ENCODE measurements at regions not wholly inside any gene's neighbourhood (a gene's known extent, or its start where the extent isn't known, plus 50 kb on each side); places are given as distances from the start of the nearest gene placed in this dataset.

DNA sequence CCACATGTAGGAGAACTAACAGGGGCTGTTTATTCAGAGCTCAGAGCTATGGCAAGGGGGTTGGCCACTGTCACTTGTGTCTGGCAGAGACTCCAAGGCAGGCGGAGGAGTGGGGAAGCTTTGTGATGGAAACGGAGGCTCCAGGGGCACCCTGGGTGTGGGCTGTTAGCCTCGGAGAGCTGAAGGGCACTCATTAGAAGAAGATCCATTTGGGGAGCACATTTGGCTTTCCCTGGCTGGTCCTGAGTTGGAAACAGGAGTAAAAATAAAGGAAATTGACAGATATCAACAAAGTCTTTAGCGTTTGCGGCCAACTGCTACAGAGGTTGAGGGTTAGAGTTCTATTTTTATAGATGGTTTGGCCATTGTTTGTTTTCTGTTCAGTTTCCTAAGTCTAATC is 288.3 kb upstream of the MKI67 start:
- TF ChIP-seq POLR2A (IDR thresholded peaks at IDR 0.05) (no peak), CTCF (IDR thresholded peaks at IDR 0.05) (no peak)
- intact Hi-C loops (cut with DNase I) = no loop called here
- ATAC-seq (no peak), DNase-seq (no peak)
- WGBS, 4 donors = 70 to 79% (median 75%) methylated on average over 5 of the region's 5 CpGs
- no peaks in the 10 kb centered on the region for H3K4me1 ChIP-seq
- no peak overlapping the region for H3K27ac ChIP-seq
- H3K36me3 ChIP-seq = no peaks in the 10 kb centered on the region
- peaks cover 0 to 8% (median 0%) of the 10 kb centered on the region in 9 donors for H3K27me3 ChIP-seq
- no peaks in the 10 kb centered on the region for H3K9me3 ChIP-seq
- no peak overlapping the region for H3K4me3 ChIP-seq

DNA sequence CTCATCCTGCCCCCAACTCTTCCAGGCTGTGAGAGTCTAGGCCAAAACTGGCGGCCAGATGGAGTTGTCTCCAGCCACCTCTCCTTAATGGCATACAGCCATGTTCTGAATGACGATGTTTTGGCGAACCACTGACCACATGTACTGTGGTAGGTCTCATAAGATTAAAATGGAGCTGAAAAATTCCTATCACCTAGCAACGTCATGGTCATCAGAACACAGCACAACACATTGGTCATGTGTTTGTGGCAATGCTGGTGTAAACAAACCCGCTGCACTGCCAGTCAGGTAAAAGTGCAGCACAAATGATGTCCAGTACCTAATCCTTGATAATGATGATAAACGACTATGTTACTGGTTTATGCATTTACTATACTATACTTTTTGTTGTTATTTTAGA is 290.0 kb upstream of the MKI67 start:
- H3K9me3 ChIP-seq = no peaks in the 10 kb centered on the region
- 75 to 86% (median 81%) methylated on average over 6 of the region's 6 CpGs for WGBS, 4 donors
- no peak for DNase-seq
- intact Hi-C loops (cut with DNase I) = no loop called here
- H3K27ac ChIP-seq = no peak overlapping the region
- ATAC-seq = no peak
- no peaks in the 10 kb centered on the region for H3K4me1 ChIP-seq
- no peak overlapping the region for H3K4me3 ChIP-seq
- no peak for TF ChIP-seq POLR2A (IDR thresholded peaks at IDR 0.05)
- no peaks in the 10 kb centered on the region for H3K36me3 ChIP-seq
- H3K27me3 ChIP-seq = peaks cover 0 to 15% (median 0%) of the 10 kb centered on the region in 9 donors

DNA sequence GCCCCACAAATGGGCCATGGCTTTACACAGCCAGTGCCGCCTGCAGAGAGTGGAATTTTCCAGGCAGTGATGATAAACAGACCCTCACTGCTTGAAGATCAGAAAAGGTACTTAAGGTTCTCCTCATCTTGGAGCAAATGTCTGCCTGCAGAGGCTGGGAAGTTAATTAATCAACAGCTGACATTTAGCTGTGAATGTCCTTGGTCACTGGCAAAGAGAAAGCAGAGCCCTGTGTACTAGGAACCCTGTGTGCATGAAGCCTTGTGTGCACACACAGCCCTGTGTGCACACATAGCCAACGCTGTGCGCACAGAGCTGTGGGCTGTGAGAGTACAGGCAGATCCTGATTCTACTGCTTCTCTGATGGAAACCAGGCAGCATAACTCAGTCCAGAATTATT is 291.6 kb upstream of the MKI67 start:
- no peaks in the 10 kb centered on the region for H3K36me3 ChIP-seq
- H3K27ac ChIP-seq = no peak overlapping the region
- no peak for DNase-seq
- H3K9me3 ChIP-seq = no peaks in the 10 kb centered on the region
- intact Hi-C loops (cut with DNase I) = no loop called here
- TF ChIP-seq POLR2A (IDR thresholded peaks at IDR 0.05) = no peak
- TF ChIP-seq CTCF (IDR thresholded peaks at IDR 0.05) = no peak
- no peaks in the 10 kb centered on the region for H3K4me1 ChIP-seq
- 64 to 78% (median 75%) methylated on average over 3 of the region's 3 CpGs for WGBS, 4 donors
- ATAC-seq = no peak
- peaks cover 0 to 19% (median 0%) of the 10 kb centered on the region in 9 donors for H3K27me3 ChIP-seq
- H3K4me3 ChIP-seq = no peak overlapping the region

DNA sequence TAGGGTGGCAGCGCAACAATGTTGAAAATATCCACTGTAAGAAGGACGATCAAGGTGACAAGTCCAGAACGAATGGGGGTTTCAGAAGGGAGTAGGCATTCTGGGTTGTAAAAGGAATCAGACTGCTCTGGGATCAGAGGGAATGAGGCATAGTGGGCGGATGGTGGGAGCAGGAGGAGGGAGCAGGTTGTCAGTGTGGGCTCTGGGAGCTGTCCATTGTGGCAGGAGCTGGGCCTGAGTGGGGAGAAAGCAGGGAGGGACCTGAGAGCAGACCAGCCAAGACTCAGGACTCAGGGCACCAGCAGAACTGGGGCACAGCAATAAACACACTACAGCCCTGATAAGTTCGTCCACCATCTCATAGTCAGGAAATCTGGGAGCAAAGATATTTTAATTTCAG is 292.6 kb upstream of the MKI67 start:
- ATAC-seq (no peak), DNase-seq (no peak)
- no peak overlapping the region for H3K4me3 ChIP-seq
- peaks cover 0 to 19% (median 0%) of the 10 kb centered on the region in 9 donors for H3K27me3 ChIP-seq
- intact Hi-C loops (cut with DNase I) = no loop called here
- 65 to 74% (median 69%) methylated on average over 5 of the region's 5 CpGs for WGBS, 4 donors
- H3K36me3 ChIP-seq = no peaks in the 10 kb centered on the region
- H3K27ac ChIP-seq = no peak overlapping the region
- no peaks in the 10 kb centered on the region for H3K4me1 ChIP-seq
- H3K9me3 ChIP-seq = no peaks in the 10 kb centered on the region
- no peak for TF ChIP-seq POLR2A (IDR thresholded peaks at IDR 0.05)
- TF ChIP-seq CTCF (IDR thresholded peaks at IDR 0.05) = no peak

DNA sequence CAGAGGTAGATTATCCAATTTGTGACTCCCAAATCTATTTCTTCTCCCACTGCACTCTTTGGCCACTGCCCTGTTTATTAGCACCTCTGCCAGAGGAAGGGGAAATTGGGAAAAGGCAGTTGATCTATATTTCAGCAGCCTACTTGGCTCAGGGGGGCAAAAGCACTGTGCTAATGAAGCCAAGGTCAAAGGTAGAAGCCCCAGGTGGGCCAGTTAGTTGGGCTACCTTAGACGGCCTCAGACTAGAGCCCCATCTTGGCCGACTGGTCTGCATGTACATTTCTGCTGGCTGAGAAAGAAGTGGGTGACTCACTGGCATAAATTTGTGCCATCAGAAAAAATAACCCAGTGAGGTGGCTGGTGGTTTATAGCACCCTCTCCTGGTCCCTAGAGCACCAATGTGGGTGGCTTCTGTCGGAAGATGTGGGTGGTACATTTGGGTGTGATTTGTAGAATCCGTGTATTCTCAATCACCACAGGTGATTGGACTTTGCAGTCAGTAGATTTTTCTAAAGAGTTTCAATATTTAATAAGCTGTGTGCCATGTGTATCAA is 293.3 kb upstream of the MKI67 start:
- TF ChIP-seq POLR2A (IDR thresholded peaks at IDR 0.05) (no peak), CTCF (IDR thresholded peaks at IDR 0.05) (no peak)
- Histone ChIP-seq H3K36me3 (no peaks in the 10 kb centered on the region), H3K27ac (no peak overlapping the region), H3K9me3 (no peaks in the 10 kb centered on the region), H3K27me3 (peaks cover 0 to 19% (median 0%) of the 10 kb centered on the region in 9 donors), H3K4me1 (no peaks in the 10 kb centered on the region), H3K4me3 (no peak overlapping the region)
- DNase-seq (no peak), ATAC-seq (no peak)
- WGBS, 4 donors = 65 to 86% (median 81%) methylated on average over 4 of the region's 4 CpGs
- intact Hi-C loops (cut with DNase I) = no loop called here
